ENCODE measurements at regions not wholly inside any gene's neighbourhood (a gene's known extent, or its start where the extent isn't known, plus 50 kb on each side); places are given as distances from the start of the nearest gene placed in this dataset.

GRCh38 chr19:23855676-23856075 lies 59.0 kb upstream of the ZNF726 start:
- DNase-seq, result no peak

- no peak for DNase-seq
These were observed 62.7 kb upstream of the ZNF726 start for GRCh38 chr19:23851966-23852365.

- no peak for DNase-seq
These were observed 74.1 kb upstream of the ZNF681 start for GRCh38 chr19:23832717-23833327.

GRCh38 chr19:23823952-23824389 lies 65.3 kb upstream of the ZNF681 start:
- peak; percentile 95 for DNase-seq

- DNase-seq, result no peak
These were observed 64.0 kb upstream of the ZNF681 start for GRCh38 chr19:23822735-23823134.

- DNase-seq, result peak; percentile 50
These were observed 58.8 kb upstream of the ZNF681 start for GRCh38 chr19:23817519-23817918.

- no peak for DNase-seq
These were observed 51.8 kb upstream of the ZNF681 start for GRCh38 chr19:23810496-23810895.

Data from MV-4-11 (cell line).